ENCODE measurements at regions not wholly inside any gene's neighbourhood (a gene's known extent, or its start where the extent isn't known, plus 50 kb on each side); places are given as distances from the start of the nearest gene placed in this dataset.

- TF ChIP-seq NAIF1 (CRISPR knock-in tag; IDR thresholded peaks at IDR 0.05; ENCODE audit: borderline replicate concordance) (no peak), ZBTB7B (CRISPR knock-in tag; IDR thresholded peaks at IDR 0.05) (no peak), DPF2 (CRISPR knock-in tag; IDR thresholded peaks at IDR 0.05; ENCODE audit: borderline replicate concordance, low read depth) (no peak), AGO1 (IDR thresholded peaks at IDR 0.05; ENCODE audit: low read depth, low read length, poor library complexity, severe bottlenecking) (no peak), MED1 (CRISPR knock-in tag; IDR thresholded peaks at IDR 0.05) (no peak), GZF1 (CRISPR knock-in tag; IDR thresholded peaks at IDR 0.05) (no peak), SOX5 (CRISPR knock-in tag; IDR thresholded peaks at IDR 0.05; ENCODE audit: borderline replicate concordance) (no peak), ZNF337 (CRISPR knock-in tag; IDR thresholded peaks at IDR 0.05; ENCODE audit: borderline replicate concordance, low read depth) (no peak)
- TF ChIP-seq, protein P1, sequence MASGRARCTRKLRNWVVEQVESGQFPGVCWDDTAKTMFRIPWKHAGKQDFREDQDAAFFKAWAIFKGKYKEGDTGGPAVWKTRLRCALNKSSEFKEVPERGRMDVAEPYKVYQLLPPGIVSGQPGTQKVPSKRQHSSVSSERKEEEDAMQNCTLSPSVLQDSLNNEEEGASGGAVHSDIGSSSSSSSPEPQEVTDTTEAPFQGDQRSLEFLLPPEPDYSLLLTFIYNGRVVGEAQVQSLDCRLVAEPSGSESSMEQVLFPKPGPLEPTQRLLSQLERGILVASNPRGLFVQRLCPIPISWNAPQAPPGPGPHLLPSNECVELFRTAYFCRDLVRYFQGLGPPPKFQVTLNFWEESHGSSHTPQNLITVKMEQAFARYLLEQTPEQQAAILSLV (CRISPR knock-in tag; IDR thresholded peaks at IDR 0.05; ENCODE audit: borderline replicate concordance), result no peak
Observed at GRCh38 chr13:78404846-78405360, 198.4 kb downstream of the POU4F1 start (continued).

- H3K4me1 ChIP-seq (ENCODE audit: insufficient read depth, low read length), result no peaks in the 10 kb centered on the region
- no peak overlapping the region for H3K27ac ChIP-seq (ENCODE audit: extremely low read length, insufficient read depth, low read length)
- H3K9ac ChIP-seq (ENCODE audit: insufficient read depth, low read depth, low read length), result no peak overlapping the region
- H3K36me3 ChIP-seq (replicated peaks in 1 of 2; ENCODE audit: control insufficient read depth in 1 of 2, insufficient read depth in 2 of 2, low read length in 2 of 2), result no peaks in the 10 kb centered on the region
- no peak for ATAC-seq
- WGBS (ENCODE audit: low lambda C conversion rate), result 0% methylated on average over 2 of the region's 2 CpGs
- H3K4me2 ChIP-seq (ENCODE audit: low read depth, low read length), result no peak overlapping the region
- intact Hi-C loops (cut with micrococcal nuclease; ENCODE audit: unreplicated experiment), result no loop called here
- H3K79me2 ChIP-seq (ENCODE audit: insufficient read depth, low read length), result no peaks in the 10 kb centered on the region
- CTCF ChIA-PET (ENCODE audit: low intra/inter-chr PET ratio, low total read pairs), result no interaction called here
- no peak for TF ChIP-seq ZNF883 (CRISPR knock-in tag; IDR thresholded peaks at IDR 0.05; ENCODE audit: not compliant biosample characterization)
- no peak for TF ChIP-seq ATF4 (CRISPR knock-in tag; IDR thresholded peaks at IDR 0.05)
- FAIRE-seq, result no peak
- in situ Hi-C loops (cut with HindIII; ENCODE audit: extremely low pct_ligation_motif_present, low pct_unique_long_range_greater_than_20kb), result no loop called here
- POLR2A ChIA-PET, result no interaction called here
- DNase-seq (ENCODE audit: low spot score), result no peak
- no peaks in the 10 kb centered on the region for H4K20me1 ChIP-seq (ENCODE audit: insufficient read depth, low read length)
- BruUV-seq (replicated peaks), result no TSS peak
- no peaks in the 10 kb centered on the region for H3K9me3 ChIP-seq (ENCODE audit: low read length)
- H2AFZ ChIP-seq (ENCODE audit: low read length), result no peak overlapping the region
- H3K4me3 ChIP-seq (replicated peaks in 1 of 3; ENCODE audit: insufficient read depth in 1 of 3, low read depth in 2 of 3, low read length in 3 of 3), result no peak overlapping the region
- no peaks in the 10 kb centered on the region for H3K27me3 ChIP-seq (ENCODE audit: control insufficient read depth in 1 of 2, insufficient read depth in 2 of 2, low read length in 2 of 2)
Observed at GRCh38 chr13:78402708-78403400, 200.5 kb downstream of the POU4F1 start.

Data from HepG2 (cell line).